Left renal cortex interstitium (tissue), 4 donors: ENCODE measurements at regions not wholly inside any gene's neighbourhood (a gene's known extent, or its start where the extent isn't known, plus 50 kb on each side); places are given as distances from the start of the nearest gene placed in this dataset.
A peak's percentile ranks its signal among the peaks of the same experiment; 100 is the strongest.
"Not testable (repeated sequence)": the region's sequence is repeated elsewhere in the genome, so short reads cannot be mapped to it uniquely, and the experiment has no call there.

Experiments
- DNase-seq, 4 donors: peaks; one replicate each; pipeline ENCODE4 v3.0.0-alpha.2; 2013; ENCODE audit warnings: low read depth in 4 of 4, low spot score in 2 of 4, missing footprints in 1 of 4

DNA sequence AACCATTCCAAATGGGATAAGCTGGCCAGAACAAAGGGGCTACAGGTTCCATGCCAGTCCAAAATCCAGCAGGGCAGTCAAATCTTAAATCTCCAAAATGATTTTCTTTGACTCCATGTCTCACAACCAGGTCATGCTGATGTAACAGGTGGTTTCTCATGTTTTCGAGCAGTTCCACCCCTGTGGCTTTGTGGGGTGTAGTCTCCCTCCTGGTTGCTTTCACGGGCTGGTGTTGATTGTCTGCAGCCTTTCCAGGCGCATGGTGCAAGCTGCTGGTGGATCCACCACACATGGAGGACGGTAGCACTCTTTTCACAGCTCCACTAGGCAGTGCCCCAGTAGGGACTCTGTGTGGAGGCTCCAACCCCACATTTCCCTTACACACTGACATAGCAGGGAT lies 425.5 kb upstream of the FTMT start:
- DNase-seq, result no peak

DNA sequence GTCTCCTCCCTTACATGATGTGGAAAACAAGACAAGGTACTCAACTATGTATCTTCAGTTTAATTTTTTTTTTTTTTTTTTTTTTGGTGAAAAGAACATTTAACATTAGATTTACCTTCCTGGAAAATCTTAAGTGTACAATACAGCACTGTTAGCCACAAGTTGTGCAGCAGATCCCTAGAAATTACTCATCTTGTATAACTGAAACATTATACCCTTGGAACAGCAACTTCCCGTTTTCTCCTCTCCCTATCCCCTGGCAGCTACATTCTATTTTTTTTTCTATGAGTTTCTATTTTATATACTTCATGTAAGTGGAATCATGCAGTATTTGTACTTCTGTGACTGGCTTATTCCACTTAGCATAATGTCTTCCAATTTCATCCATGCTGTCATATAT lies 421.9 kb upstream of the FTMT start:
- no peak for DNase-seq

DNA sequence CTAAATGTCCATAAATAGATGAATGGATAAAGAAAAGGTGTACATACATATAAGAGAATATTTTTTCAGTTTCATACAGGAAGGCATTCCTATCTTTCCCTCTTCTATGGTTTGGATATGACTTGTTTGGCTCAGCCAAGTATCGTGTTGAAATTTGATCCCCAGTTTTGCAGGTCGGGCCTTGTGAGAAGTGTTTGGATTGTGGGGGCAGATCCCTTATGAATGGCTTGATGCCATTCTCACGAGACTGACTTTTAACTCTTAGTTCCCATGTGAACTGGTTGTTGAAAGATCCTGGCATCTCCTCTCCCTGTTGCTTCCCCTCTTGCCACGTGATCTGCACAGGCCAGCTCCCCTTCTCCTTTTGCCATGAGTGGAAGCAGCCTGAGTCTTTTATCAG lies 421.1 kb upstream of the FTMT start:
- DNase-seq, result no peak

DNA sequence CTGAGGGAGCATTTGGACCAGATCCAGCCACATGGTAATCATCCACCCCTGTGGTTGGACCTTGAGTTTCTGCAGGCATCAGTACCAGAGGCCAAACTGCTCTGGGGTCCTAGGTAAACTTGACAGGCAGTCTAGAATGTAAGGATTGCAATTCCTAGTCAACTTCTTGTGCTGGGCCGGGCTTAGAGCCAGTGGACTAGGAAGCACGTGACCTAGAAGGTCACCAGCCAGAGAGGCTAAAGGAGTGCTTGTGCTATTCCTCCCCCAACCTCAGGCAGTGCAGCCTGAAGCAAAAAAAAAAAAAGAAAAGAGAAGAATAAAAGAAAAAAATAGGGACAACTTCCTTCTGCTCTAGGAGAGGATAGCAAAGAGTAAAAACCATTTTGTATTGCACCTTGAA lies 406.2 kb upstream of the FTMT start:
- DNase-seq, result no peak

DNA sequence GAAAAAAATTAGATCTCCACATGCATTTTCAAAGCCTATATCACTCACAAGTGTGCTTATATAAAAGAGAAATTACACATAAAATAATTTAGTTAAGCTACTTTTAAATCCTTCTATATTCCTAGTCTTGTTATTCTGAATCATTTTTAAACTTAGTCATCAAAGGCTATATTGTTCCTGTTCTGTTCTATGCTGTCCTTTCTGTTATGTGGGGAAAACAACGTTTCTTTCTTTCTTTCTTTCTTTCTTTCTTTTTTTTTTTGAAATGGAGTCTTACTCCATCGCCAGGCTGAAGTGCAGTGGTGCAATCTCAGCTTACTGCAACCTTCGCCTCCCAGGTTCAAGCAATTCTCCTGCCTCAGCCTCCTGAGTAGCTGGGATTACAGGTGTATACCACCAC lies 389.2 kb upstream of the FTMT start:
- no peak for DNase-seq

DNA sequence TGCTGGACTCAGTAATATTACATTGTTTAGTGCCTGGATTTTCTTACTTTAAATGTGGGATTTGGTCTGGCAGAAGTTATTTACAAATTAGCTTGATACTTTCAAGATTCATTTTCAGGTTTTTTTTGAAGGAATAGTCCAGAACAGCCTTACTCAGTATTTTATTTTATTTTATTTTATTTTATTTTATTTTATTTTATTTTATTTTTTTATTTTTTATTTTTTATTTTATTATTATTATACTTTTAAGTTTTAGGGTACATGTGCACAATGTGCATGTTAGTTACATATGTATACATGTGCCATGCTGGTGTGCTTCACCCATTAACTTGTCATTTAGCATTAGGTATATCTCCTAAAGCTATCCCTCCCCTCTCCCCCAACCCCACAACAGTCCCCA lies 380.5 kb upstream of the FTMT start:
- not testable (repeated sequence) for DNase-seq

DNA sequence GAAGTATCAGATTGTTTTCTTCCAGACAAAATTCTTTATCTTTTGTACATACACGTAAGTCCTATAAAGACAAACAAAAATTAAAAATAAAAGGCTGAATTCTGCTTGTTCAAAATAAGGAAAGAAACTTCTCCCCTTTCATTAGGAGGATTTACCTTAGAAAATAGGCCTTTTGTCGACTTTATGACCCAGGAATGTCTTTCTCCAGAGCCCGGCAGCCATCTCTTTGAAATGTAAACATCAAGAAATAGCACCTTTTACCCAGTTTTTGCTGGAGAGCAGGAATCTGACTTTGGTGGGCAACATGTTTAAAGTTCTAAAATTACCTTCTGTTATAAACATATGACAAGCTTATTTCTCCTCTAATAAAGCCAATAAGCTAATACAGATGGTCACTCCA lies 373.0 kb upstream of the FTMT start:
- DNase-seq, result no peak

DNA sequence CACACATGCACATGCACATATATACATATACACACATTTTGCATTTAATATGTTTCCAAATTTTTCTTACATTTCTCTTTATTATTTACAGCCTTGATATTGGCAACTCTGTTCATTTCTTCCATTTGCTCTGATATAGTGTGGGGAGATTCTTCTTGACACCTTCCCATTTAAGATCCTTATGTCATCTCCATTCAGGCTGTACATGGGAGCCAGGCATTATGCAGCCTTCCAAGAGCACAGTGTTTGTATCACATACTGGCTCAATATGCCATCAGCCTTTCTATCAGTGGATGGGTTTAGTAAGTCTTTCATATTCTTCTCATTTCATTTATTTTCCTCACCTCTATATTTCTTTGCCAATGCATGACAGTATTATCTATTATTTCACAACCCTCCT lies 372.3 kb upstream of the FTMT start:
- no peak for DNase-seq

DNA sequence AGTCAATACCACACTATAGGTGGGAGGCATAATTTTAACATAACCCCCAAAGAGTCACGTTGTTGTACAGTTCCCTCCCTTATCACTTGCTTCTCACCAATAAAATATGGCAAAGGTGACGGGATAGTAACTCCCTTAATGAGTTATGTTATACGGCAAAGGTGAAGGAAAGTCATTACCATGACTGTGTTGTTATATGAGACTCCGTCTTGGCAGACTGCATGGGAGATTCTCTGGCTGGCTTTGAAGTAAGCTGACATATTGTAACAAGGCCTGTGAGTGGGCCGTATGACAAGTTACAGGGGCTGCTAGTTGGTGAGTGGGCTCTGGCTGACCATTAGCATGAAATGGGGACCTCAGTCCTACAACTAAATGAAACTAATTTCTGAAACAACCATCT lies 366.4 kb upstream of the FTMT start:
- DNase-seq, result peak in 2 of 4 donors; percentile 3

DNA sequence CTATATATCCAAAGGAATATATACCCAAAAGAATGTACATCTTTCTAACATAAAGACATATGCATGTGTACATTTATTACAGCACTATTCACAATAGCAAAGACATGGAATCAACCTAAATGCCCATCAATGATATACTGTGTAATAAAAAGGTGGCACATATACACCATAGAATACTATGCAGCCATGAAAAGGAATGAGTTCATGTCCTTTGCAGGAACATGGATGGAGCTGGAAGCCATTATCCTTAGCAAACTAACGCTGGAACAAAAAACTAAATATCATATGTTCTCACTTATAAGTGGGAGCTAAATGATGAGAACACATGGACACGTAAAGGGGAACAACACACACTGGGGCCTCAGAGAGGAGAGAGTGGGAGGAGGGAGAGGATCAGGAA lies 365.7 kb upstream of the FTMT start:
- DNase-seq, result not testable (repeated sequence)

DNA sequence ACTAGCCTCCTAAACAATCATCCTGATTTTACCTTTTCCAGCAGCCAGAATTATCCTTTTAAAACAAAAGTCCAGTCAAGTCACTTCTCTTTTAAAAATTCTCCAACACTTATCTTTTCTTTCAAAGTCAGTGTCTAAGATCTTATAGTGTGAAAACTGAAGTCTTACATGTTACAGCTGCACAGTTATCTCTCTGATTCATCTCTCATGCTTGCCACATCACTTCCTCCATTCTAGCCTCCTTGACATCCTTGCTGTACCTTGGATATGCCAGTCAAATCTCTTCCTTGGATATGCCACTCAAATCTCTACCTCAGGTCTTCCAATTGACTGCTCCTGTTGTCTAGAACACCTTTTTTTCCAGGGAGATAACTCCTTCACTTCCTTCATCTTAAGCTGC lies 361.7 kb upstream of the FTMT start:
- no peak for DNase-seq

DNA sequence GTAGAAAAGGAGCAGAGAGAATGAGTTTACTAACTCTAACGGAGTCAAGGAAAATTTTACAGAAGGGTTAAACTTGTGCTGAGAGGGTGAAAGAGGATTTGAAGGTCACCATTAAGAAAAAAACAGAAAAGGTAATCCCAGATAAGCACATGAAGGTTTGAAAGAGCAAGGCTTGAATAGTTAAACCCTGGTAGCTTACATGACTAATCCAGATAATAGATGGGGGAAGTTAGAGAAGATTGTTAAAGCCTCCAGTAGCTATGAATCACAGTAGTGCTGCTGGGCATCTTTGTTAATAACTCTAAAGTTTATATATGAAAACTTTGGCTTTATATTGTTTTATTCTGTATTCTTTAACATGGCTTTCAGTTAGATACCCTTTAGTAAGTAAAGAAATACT lies 354.5 kb upstream of the FTMT start:
- DNase-seq, result no peak

DNA sequence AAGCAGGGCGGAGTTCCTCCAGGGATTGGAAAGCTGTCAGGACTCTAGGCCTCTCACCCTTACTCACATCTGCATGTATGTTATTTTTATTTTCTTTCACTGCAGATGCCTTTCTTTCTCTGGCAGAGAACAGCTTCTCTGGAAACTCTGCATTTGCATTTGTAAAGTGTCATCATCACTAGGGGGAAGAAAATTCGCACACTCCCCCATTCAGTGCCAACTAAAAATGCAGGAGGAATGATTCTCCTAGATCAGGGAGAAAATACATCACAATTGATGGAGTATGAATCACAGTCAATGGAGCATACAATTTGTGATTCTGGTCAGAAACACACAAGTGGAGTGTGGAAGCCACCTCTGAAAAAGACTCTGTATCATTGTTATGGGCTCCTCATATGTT lies 351.4 kb upstream of the FTMT start:
- DNase-seq, result no peak

DNA sequence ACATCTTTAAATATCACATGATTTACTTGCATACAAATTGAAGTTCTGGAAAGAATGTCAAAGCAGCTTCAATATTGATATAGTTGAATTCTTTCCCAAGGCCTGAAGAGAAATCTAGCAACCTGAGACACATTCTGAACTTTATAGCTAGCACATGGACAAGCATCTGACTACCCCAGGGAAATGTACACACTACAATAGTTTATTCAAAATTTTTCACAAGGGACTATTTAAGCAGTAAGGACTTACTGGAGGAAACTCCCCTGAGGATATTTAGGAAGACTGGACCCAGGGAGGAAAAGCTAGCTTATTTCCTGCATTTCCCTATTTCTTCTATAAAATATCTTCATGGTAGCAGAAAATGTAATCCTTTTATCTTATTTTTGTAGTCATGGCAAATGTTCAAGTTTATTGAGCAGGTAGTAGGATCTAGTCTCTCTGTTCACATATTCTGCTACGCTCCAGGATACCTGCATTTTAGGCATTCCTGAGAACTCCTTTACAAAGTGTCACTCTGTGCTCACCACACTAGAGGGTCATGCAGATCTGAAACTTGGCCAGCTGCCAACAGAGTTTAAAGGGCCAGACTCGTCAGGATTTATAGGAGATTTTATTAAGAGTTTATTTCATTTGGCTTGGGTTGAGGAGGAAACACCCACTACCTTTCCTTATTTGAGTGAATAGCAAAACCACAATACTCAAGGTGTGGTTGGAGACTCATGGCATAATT lies 348.4 kb upstream of the FTMT start:
- peak in 2 of 4 donors; percentile 9 to 16 for DNase-seq

DNA sequence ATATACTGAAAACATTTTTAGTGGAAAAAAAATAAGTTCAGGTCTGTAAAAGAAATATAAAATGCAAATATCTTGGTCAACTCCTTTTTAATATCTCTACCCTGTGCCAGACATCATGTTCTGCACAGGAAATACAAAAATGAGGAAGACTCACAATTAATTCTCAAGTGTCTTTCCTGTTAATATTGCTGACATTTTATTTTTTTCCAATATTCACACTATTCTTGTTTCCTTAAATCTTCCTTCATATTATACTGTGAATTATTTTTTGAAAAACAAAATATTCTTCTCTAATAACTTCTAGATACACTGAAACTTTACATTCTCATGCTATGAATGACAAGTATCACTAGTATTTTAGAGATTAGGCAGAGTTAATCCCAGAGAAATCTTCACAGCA lies 334.7 kb upstream of the FTMT start:
- no peak for DNase-seq

DNA sequence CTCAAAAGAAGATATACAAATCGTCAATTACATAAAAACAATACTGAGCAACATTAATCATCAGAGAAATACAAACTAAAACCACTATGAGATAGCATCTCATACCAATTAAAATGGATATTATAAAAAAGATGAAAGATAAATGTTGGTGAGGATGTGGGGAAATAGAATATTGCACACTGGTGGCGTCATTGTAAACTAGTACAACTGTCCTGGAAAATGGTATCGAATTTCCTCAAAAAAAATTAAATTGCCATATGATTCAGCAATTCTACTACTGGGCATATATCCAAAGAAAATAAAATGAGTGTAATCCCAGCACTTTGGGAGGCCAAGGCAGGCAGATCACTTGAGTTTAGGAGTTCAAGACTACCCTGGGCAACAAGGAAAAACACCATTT lies 326.0 kb upstream of the FTMT start:
- no peak for DNase-seq

DNA sequence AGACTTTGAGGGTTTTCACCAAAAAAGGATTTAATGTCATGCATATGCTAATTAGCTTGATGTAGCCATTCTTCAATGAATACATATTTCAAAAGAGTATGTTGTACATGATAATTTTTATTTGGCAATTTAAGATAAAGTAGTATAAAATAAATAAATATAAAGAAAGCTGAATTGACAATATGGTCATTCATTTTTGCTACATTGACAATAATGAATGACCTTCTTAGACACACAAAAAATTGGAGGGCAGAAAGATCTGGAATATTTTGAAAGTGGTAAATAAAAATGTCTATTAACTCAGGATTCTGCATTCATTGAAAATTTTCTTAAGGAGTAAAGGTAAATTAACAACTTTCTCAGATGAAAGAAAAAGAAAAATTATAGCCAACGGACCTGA lies 324.8 kb upstream of the FTMT start:
- no peak for DNase-seq

DNA sequence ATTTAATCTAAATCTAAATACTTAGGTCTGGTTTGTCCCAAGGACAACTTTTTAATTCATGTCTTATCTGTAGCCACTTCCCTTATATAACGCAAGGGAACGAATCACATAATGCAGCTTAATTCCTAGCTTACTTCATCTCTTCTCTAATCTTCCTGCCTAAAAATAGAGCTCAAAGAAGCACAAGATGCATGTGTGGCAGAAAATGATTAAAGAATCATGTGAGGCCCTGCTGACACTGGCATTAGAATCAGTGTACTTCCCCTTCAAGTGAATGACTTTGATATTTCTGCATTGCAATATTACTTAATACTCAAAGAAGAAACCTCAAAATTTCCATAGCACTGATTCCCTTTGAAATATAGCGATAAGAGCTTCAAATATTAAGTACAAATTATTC lies 317.9 kb upstream of the FTMT start:
- DNase-seq, result no peak

DNA sequence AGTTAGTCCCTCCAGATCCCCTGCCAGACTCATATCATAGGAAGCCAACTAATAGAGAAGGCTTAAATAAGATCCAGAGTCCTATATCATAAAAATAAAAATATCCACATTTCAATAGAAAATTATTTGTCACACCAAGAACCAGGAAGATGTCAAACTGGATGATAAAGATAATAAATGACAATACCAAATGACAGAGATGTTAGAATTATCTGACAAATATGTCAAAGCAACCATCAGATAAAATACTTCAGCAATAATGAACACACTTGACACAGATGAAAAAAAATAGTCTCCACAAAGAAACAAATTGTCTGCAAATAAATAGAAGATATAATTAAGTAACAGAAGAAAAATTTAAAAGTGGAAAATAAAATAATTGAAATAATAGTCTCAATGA lies 300.7 kb upstream of the FTMT start:
- no peak for DNase-seq

DNA sequence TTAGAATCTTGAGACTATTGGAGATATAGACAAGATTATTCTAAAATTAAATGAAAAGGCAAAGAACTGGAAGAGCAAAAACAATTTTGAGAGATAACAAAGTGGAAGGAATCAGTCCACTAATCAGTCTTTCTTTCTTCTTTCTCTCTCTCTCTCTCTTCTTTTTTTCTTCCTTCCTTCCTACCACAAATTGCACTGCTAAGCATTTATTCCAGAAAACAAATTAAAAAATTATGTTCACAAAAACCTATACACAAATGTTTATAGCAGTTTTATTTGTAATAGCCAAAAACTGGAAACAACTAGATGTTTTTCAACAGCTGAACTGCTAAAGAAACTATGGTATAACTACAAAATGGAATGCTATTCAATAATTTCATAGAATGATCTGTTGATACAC lies 291.9 kb upstream of the FTMT start:
- no peak for DNase-seq

DNA sequence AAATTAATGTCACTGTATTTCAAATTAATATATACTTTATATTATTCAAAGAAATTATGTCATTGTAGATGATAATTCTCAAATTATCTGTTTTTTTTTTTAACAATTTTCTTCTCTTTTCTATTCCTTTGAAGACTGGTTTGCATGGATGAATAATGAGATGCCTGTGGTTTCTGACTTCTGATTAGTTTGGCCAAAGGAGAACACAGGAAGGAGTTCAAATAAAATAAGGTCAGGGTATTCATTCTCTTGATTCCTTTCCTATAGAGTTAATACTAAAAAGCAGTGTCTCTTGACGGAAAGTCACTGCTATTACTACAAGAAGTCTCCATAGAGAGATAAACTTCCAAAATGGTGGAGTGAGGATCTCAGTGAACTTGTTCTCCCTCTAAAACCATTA lies 279.6 kb upstream of the FTMT start:
- no peak for DNase-seq

DNA sequence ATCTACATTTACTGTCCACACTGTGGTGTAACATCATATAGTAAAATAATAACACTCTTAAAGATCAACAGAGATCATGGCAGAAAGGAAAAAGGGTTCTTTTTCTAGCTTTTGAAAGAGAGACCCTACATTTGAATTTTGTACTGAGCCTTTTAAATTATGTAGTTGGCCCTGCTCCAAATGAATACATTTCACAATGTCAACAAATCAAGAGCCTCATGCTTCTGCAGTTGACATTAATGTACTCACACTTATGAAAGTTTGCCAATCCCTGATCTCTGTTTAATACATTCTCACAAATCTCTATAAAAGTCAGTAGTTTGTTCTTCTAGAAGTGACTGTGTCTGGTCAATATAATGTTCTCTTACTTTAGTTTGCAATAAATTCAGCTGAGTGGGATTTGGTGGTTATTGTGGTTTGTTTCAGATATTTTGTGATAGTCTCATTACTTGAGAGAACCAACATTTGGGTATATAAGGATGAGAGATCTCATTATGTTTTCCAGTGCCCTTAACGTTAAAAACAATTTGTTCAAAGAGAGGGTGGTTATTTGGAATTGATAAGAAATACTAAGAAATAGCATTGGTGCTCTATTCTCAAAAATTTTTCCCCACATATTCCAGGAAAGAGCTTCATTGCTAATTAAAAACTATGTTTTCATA lies 277.8 kb upstream of the FTMT start:
- no peak for DNase-seq

DNA sequence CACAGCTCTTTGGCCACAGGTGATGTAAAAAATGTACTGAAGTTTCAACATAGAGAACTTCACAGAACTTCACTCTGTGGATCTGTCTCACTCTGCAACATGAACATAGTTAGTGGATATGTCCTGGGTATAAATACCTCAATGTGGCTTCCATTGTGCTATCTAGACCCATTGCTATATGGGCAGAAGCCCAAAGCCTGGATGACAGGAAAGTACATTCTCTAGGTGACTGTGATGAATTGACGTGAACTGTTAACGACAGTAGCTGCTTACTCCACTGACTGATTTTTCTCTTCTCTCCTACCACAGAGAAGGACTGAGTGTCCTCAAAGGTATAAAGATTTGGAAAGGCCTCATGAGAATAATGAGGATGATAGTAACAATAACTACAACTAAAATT lies 270.1 kb upstream of the FTMT start:
- no peak for DNase-seq
